ENCODE measurements at regions not wholly inside any gene's neighbourhood (a gene's known extent, or its start where the extent isn't known, plus 50 kb on each side); places are given as distances from the start of the nearest gene placed in this dataset.

DNA sequence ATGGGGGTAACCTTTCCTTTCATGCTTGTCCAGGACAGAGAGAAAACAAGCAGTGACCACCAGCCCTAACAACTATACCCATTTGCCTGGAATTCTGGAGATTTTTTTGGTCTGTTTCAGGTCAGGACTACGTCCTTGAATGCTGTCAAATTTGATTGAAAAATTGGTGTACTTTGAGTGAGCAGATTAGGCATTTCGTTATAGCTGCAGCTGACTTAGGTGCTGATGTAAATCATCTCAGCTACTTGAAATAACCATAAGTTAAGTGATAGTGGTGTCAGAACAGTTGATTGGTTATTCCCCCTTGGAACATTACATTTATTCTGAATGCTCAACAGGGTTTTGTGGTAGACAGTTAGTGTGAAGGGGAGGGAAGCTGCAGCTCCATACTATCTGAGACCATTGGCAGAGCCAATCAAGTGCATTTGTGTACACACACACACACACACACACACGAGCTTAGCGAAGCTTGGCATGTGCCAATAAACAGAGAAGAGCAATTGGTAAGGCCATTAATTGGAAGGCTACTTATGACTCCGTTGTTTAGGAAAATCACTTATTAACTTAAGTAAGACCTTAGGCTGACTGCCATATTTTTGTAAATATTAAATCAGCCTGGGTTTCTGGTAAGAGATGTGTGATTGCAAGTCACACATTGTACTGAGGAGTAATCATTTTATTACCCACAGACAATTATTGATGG is 447.8 kb downstream of the MFSD1 start:
- H3K27me3 ChIP-seq (ENCODE audit: low read depth) = no peaks in the 10 kb centered on the region
- no peak for TF ChIP-seq CTCF (IDR thresholded peaks at IDR 0.05; ENCODE audit: borderline replicate concordance)
- H3K4me3 ChIP-seq = no peak overlapping the region
- H3K9me3 ChIP-seq (replicated peaks) = peaks cover 19% of the 10 kb centered on the region
- H3K27ac ChIP-seq (replicated peaks) = no peak overlapping the region
- no peaks in the 10 kb centered on the region for H3K4me1 ChIP-seq
- intact Hi-C loops (cut with micrococcal nuclease) = loop anchor here (5.0 to 10.0 kb wide), 2 partner anchors 335 to 402 kb away; no protein-coding TSS in a partner anchor
- DNase-seq = no peak
- H3K36me3 ChIP-seq = no peaks in the 10 kb centered on the region

GRCh38 chr3:159250961-159251360 is 449.1 kb downstream of the MFSD1 start:
- Histone ChIP-seq H3K27ac (replicated peaks) (no peak overlapping the region), H3K36me3 (no peaks in the 10 kb centered on the region), H3K9me3 (replicated peaks) (peaks cover 19% of the 10 kb centered on the region), H3K4me3 (no peak overlapping the region), H3K27me3 (ENCODE audit: low read depth) (no peaks in the 10 kb centered on the region), H3K4me1 (no peaks in the 10 kb centered on the region)
- intact Hi-C loops (cut with micrococcal nuclease) = loop anchor here (5.0 to 10.0 kb wide), 2 partner anchors 336 to 404 kb away; no protein-coding TSS in a partner anchor
- no peak for DNase-seq
- no peak for TF ChIP-seq CTCF (IDR thresholded peaks at IDR 0.05; ENCODE audit: borderline replicate concordance)

GRCh38 chr3:159252274-159252673 is 450.4 kb downstream of the MFSD1 start:
- no peaks in the 10 kb centered on the region for H3K27me3 ChIP-seq (ENCODE audit: low read depth)
- no peaks in the 10 kb centered on the region for H3K4me1 ChIP-seq
- H3K9me3 ChIP-seq (replicated peaks) = peaks cover 19% of the 10 kb centered on the region
- no peak overlapping the region for H3K27ac ChIP-seq (replicated peaks)
- no peaks in the 10 kb centered on the region for H3K36me3 ChIP-seq
- H3K4me3 ChIP-seq = no peak overlapping the region
- intact Hi-C loops (cut with micrococcal nuclease) = loop anchor here (5.0 to 10.0 kb wide), 2 partner anchors 337 to 405 kb away; no protein-coding TSS in a partner anchor
- no peak for TF ChIP-seq CTCF (IDR thresholded peaks at IDR 0.05; ENCODE audit: borderline replicate concordance)
- no peak for DNase-seq

GRCh38 chr3:159252772-159253384 is 451.0 kb downstream of the MFSD1 start:
- Histone ChIP-seq H3K36me3 (no peaks in the 10 kb centered on the region), H3K4me3 (no peak overlapping the region), H3K27ac (replicated peaks) (no peak overlapping the region), H3K27me3 (ENCODE audit: low read depth) (no peaks in the 10 kb centered on the region), H3K9me3 (replicated peaks) (peaks cover 19% of the 10 kb centered on the region), H3K4me1 (no peaks in the 10 kb centered on the region)
- TF ChIP-seq CTCF (IDR thresholded peaks at IDR 0.05; ENCODE audit: borderline replicate concordance) = peak; percentile 37
- DNase-seq = no peak
- intact Hi-C loops (cut with micrococcal nuclease) = loop anchor here (5.0 to 10.0 kb wide), 2 partner anchors 338 to 406 kb away; no protein-coding TSS in a partner anchor

DNA sequence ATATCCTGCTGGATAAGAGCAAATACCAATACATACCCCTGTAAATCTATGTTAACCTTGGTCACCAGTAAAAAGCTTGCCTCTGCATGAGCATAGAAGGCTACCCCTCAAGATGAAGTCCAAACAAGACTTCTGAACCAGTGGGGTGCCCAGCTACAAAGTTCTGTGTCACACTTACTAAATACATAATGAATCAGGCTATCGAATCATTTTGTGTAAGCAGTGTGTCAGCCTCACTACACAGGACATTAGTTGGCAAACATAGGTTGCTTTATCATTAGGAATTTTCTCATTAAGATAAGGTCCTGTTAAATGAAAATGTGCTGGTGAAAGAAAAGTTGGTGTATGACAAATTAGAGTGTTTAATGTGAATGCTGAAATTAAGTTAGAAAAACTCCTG is 452.0 kb downstream of the MFSD1 start:
- DNase-seq = no peak
- Histone ChIP-seq H3K4me1 (no peaks in the 10 kb centered on the region), H3K27ac (replicated peaks) (no peak overlapping the region), H3K27me3 (ENCODE audit: low read depth) (no peaks in the 10 kb centered on the region), H3K9me3 (replicated peaks) (peaks cover 19% of the 10 kb centered on the region), H3K4me3 (no peak overlapping the region), H3K36me3 (no peaks in the 10 kb centered on the region)
- no peak for TF ChIP-seq CTCF (IDR thresholded peaks at IDR 0.05; ENCODE audit: borderline replicate concordance)
- intact Hi-C loops (cut with micrococcal nuclease) = loop anchor here (5.0 to 10.0 kb wide), 2 partner anchors 339 to 407 kb away; no protein-coding TSS in a partner anchor
